IPS-20b (cell line): ENCODE measurements at regions not wholly inside any gene's neighbourhood (a gene's known extent, or its start where the extent isn't known, plus 50 kb on each side); places are given as distances from the start of the nearest gene placed in this dataset.

Source experiments
- H3K27ac ChIP-seq: one replicate; pipeline ENCODE4 v1.5.1; 2013; ENCODE audit warnings: low read length
- H3K27me3 ChIP-seq: 2 replicates; pipeline ENCODE4 v1.6.1; 2013; ENCODE audit warnings: mild to moderate bottlenecking, low read length, inconsistent platforms; ENCODE audit not compliant: insufficient read depth
- H3K36me3 ChIP-seq: 2 replicates; pipeline ENCODE4 v1.6.1; 2013; ENCODE audit warnings: low read depth, mild to moderate bottlenecking, inconsistent platforms, low read length, moderate library complexity; ENCODE audit not compliant: insufficient read depth
- H3K4me1 ChIP-seq: 2 replicates; pipeline ENCODE4 v1.6.1; 2013; ENCODE audit warnings: mild to moderate bottlenecking, control low read depth, inconsistent platforms, low read length, moderate library complexity; ENCODE audit not compliant: insufficient read depth
- H3K4me3 ChIP-seq: 2 replicates; pipeline ENCODE4 v1.5.1; 2013; ENCODE audit warnings: mild to moderate bottlenecking, low read length, inconsistent platforms
- H3K9ac ChIP-seq: 2 replicates; pipeline ENCODE4 v1.6.1; 2013; ENCODE audit warnings: low read depth, mild to moderate bottlenecking, inconsistent platforms, low read length, moderate library complexity
- H3K9me3 ChIP-seq: 2 replicates; pipeline ENCODE4 v1.6.1; 2013; ENCODE audit warnings: mild to moderate bottlenecking, low read depth, low read length, inconsistent platforms; ENCODE audit not compliant: insufficient read depth

DNA sequence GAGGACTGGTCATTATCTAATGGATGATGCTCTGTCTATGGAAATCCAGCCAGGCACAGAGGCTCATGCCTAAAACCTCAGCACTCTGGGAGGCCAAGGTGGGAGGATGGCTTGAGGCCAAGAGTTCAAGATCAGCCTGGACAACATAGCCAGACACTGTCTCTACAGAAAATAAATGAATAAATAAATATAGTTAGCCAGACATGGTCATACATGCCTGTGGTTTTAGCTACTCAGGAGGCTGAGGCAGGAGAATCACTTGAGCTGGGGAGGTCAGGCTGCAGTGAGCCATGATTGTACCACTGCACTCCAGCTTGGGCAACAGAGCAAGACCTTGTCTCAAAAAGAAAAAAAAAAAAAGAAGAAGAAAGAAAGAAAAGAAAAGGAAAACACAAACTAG is 234.7 kb downstream of the TSHZ3 start:
- H3K9ac ChIP-seq: no peak overlapping the region
- H3K9me3 ChIP-seq: no peaks in the 10 kb centered on the region
- H3K36me3 ChIP-seq: no peaks in the 10 kb centered on the region
- H3K4me1 ChIP-seq: no peaks in the 10 kb centered on the region
- no peak overlapping the region for H3K4me3 ChIP-seq
- H3K27ac ChIP-seq: no peak overlapping the region
- H3K27me3 ChIP-seq: no peaks in the 10 kb centered on the region

DNA sequence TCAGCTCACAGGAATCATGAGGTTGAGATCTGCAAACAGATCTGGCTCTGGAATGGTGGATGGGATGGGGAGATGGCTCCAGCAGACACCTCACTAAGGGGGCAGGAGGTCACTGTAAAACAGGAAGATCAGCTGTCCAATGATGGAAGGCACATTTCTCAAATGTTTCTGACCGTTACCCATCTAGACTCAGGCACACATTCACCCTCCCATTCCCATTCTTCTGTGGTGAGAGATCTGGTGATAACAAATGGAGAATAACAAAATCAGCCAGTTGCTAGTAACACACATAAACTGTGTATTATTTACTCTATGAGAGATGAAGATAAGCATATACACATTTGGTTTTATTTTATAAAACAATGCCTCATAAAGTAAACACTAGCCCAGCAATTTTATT is 235.9 kb downstream of the TSHZ3 start:
- Histone ChIP-seq H3K4me3 (no peak overlapping the region), H3K27ac (no peak overlapping the region), H3K36me3 (no peaks in the 10 kb centered on the region), H3K9ac (no peak overlapping the region), H3K4me1 (no peaks in the 10 kb centered on the region), H3K27me3 (no peaks in the 10 kb centered on the region), H3K9me3 (no peaks in the 10 kb centered on the region)

DNA sequence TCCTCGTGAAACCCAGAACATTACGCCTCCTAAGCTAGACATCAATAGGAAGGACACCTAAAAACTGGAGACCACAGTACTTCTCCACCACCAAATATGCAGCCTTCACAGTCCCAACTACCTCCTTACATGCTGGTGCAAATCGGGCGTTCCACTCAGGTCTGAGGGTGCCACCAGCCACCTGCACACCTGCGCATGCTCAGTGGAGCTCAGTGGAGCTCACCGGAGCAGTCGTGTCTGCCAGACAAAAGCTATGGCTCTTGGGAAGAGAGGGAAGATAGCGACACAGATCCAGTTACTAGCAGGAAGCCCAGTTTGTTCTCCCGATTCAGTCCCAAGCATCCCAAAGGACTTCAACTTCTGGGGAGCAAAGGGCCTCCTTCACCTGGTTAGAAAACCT is 237.1 kb downstream of the TSHZ3 start:
- Histone ChIP-seq H3K27ac (no peak overlapping the region), H3K9ac (no peak overlapping the region), H3K27me3 (no peaks in the 10 kb centered on the region), H3K36me3 (no peaks in the 10 kb centered on the region), H3K9me3 (no peaks in the 10 kb centered on the region), H3K4me3 (no peak overlapping the region), H3K4me1 (no peaks in the 10 kb centered on the region)

DNA sequence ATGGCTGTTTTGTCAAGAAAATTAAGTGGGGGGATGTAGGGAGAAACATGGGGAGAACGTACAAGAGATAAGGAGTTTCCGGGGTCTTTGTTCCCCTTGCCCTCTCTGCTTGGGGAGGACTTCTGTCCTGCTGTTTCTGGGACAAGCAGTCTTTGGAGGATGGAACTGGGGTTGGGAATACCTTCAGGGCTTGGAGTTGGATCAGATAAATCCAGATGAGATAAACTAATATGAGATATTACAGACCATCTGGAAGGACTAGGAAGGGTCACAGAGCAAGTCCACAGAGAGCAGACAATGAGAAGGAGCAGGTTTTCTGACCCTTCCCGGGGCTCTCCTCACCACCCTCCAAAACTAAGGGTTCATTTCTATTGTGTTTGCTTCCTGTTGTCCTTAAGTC is 237.5 kb downstream of the TSHZ3 start:
- Histone ChIP-seq H3K9me3 (no peaks in the 10 kb centered on the region), H3K4me3 (no peak overlapping the region), H3K36me3 (no peaks in the 10 kb centered on the region), H3K27me3 (no peaks in the 10 kb centered on the region), H3K27ac (no peak overlapping the region), H3K4me1 (no peaks in the 10 kb centered on the region), H3K9ac (no peak overlapping the region)

DNA sequence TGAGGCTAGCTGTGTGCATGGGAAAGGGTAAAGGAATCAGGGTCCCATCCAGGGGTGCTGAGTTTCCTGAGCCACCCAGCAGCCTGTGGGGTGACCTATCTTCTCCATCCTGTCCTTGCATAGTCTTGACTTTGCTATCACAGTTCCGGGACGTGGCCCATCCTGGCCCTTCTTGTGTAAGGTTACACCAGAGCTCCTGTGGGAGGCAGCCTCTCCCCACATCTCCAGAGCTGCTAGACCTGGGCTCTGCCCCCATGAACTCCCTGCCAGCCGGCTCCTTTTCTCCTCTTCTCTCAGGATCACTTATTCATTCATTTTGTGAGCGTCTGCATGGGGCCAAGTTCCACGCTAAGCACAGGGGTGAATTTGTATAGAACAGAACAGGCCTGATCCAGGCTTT is 238.9 kb downstream of the TSHZ3 start:
- Histone ChIP-seq H3K27me3 (no peaks in the 10 kb centered on the region), H3K4me3 (no peak overlapping the region), H3K27ac (no peak overlapping the region), H3K4me1 (peaks cover 6% of the 10 kb centered on the region; the same call in 1 of the 2 replicates), H3K9ac (no peak overlapping the region), H3K36me3 (no peaks in the 10 kb centered on the region), H3K9me3 (no peaks in the 10 kb centered on the region)

DNA sequence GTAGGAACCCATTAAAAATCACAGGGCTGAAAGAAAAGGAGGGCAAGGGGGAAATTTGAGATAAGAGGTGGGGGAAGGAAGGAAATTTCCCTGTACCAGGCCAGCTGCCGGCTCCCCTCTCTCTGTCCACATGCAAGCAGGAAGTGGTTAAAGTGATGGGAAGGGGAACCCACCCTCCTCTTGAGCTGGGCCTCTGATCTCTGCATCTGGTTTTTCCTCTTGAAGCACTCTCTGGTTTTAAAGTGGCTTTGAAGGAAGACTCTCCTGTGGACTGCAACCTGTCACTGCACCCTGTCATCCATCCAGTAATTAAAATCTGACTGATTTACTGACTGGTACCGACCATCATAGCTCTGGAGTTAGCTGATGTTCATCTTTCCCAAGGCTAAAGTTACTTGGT is 239.6 kb downstream of the TSHZ3 start:
- H3K27me3 ChIP-seq: no peaks in the 10 kb centered on the region

DNA sequence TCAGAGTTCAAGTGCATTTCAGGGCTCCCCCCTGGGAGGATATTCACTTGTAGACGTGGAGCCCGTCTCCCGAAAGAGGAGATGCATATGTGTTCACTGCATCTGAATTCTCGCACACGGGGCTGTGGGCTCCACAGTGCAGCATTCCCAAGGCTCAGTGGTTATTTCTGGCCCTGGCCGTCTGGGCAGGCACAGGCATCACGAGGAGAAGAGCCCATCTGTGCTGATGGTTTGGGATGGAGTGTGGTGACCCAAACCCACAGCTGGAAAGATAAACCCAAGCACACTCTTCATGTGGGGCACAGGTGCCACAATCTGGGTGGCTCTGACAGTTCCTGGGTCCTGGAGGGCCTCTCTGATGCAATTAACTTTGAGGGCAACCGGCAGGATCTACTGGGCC is 242.1 kb downstream of the TSHZ3 start:
- Histone ChIP-seq H3K27me3 (no peaks in the 10 kb centered on the region), H3K9ac (no peak overlapping the region), H3K27ac (no peak overlapping the region), H3K36me3 (no peaks in the 10 kb centered on the region), H3K9me3 (no peaks in the 10 kb centered on the region), H3K4me1 (peaks cover 13% of the 10 kb centered on the region), H3K4me3 (no peak overlapping the region)

More for the DNA sequence above, 239.6 kb downstream of the TSHZ3 start:
- Histone ChIP-seq H3K36me3 (no peaks in the 10 kb centered on the region), H3K27ac (no peak overlapping the region), H3K9ac (no peak overlapping the region), H3K4me3 (no peak overlapping the region), H3K4me1 (peaks cover 6% of the 10 kb centered on the region; the same call in 1 of the 2 replicates), H3K9me3 (no peaks in the 10 kb centered on the region)

DNA sequence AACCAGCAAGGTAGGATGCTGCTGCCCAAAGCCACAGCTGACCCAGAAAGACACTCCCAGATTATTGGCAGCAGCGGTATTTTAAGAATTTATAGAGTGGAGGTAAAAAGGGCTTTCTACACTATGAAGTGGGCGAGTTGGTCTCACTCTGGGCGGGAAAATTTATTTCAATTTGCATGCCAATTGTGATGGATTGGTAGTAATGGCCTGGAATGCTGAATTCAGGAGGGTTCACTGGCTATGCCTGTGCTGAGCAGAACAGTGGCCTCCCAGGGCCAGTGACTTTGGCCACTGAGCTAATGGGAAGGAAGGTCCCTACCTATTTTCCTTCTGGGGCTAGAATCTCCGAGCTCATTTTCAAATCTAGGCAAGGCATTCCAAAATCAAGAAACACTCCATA is 243.5 kb downstream of the TSHZ3 start:
- H3K27ac ChIP-seq: no peak overlapping the region
- H3K4me3 ChIP-seq: no peak overlapping the region
- peaks cover 22% of the 10 kb centered on the region for H3K4me1 ChIP-seq
- no peak overlapping the region for H3K9ac ChIP-seq
- no peaks in the 10 kb centered on the region for H3K36me3 ChIP-seq
- no peaks in the 10 kb centered on the region for H3K9me3 ChIP-seq
- no peaks in the 10 kb centered on the region for H3K27me3 ChIP-seq

DNA sequence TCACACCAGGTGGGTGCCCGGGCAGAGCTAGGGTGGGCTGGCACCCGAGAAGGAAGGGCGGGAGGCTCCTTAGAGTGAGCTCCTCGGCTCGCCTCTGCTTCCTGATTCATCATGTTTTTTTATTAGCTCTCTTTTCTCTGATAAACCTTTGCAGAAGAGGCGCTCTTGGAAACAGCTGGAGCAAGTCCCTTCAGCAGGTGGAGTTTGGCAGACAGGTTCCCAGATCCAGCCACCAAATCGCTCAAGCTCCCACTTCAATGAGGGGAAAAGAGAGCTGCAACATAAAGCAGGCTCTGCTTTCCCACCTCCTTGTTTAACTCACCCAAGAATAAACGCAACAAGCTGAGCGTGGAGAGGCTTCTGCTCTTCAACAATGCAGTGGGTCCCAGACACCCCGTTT is 244.8 kb downstream of the TSHZ3 start:
- H3K27me3 ChIP-seq: no peaks in the 10 kb centered on the region

DNA sequence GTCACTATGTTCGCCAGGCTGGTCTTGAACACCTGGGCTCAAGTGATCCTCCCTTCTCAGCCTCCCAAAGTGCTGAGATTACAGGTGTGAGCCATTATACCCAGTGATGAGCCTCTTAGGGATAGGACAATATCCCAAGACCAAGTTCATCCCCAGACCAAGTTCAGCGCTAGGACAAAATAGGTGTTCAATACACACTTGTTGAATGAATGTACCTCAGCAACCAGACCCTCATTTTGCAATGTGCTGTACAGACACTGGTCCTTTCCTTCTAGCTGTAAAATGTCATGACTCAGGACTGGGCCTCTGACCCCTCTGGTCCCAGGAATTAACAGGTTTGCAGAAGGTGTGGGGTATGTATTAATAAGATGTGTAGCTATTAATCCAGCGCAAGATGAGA is 246.0 kb downstream of the TSHZ3 start:
- Histone ChIP-seq H3K36me3 (no peaks in the 10 kb centered on the region), H3K4me3 (no peak overlapping the region), H3K27me3 (no peaks in the 10 kb centered on the region), H3K4me1 (peaks cover 22% of the 10 kb centered on the region), H3K9ac (no peak overlapping the region), H3K9me3 (no peaks in the 10 kb centered on the region), H3K27ac (no peak overlapping the region)

More for the DNA sequence above, 244.8 kb downstream of the TSHZ3 start:
- Histone ChIP-seq H3K36me3 (no peaks in the 10 kb centered on the region), H3K27ac (no peak overlapping the region), H3K9ac (no peak overlapping the region), H3K4me3 (no peak overlapping the region), H3K4me1 (peaks cover 22% of the 10 kb centered on the region), H3K9me3 (no peaks in the 10 kb centered on the region)

DNA sequence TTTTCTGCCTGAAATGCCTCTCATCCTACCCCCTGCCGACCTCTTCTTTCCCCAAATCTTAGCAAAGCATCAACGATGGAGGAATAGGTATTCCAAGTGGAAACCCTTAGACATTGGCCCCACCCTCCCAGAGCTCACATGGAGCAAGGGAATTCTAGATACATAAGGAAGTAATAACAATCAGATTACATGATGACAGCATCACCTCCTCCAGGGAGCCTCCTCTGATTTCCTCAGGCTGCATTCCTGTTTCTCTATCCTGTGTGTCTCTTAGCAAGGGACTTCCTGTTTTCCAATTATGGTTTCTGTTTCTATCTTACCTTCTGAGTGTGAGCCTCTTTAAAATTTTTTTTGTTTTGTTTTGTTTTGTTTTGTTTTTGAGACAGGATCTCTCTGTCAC is 246.6 kb downstream of the TSHZ3 start:
- no peaks in the 10 kb centered on the region for H3K9me3 ChIP-seq
- no peak overlapping the region for H3K4me3 ChIP-seq
- peaks cover 22% of the 10 kb centered on the region for H3K4me1 ChIP-seq
- no peaks in the 10 kb centered on the region for H3K27me3 ChIP-seq
- no peak overlapping the region for H3K9ac ChIP-seq
- H3K36me3 ChIP-seq: no peaks in the 10 kb centered on the region
- H3K27ac ChIP-seq: no peak overlapping the region

DNA sequence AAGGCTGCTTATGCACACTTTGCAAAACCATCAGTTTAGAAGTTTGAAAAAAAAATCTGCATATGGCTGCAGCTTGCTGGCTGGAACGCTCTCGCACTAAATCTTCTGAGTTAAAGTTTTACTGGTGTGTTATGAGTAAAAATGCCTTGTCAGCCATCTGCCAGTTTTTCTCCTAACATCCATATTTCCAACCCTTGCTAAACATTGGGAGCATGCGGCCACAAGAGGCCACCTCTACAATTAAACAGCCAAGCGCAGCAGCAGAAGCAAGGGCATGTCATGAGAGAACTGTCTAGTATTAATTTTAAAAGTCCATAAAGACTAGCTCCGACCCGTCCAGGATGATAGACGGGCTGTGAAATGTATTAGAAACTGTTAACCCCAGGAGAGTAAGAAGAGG is 248.3 kb downstream of the TSHZ3 start:
- H3K9me3 ChIP-seq: no peaks in the 10 kb centered on the region
- H3K4me1 ChIP-seq: peaks cover 18% of the 10 kb centered on the region
- no peak overlapping the region for H3K27ac ChIP-seq
- H3K9ac ChIP-seq: no peak overlapping the region
- H3K4me3 ChIP-seq: no peak overlapping the region
- H3K36me3 ChIP-seq: no peaks in the 10 kb centered on the region
- H3K27me3 ChIP-seq: no peaks in the 10 kb centered on the region

DNA sequence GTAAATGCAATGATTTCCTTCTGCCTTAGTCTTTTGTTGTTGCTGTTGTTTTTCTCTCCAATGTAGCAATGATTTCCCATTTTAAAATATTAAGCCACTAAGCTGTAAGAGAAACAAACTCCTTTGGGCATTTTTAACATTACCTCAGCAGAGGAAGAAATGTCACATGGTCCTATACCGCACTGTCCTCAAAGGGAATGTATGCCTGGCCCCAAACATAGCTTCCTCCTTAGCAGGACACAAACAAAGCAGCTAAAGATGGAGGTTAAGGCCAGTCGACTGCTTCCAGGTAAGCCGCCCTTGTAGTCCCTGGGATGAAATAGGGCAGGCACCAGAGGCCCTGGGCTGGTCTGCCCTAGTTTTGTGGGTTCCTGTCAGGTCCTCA is 249.0 kb downstream of the TSHZ3 start:
- Histone ChIP-seq H3K4me3 (no peak overlapping the region), H3K9me3 (no peaks in the 10 kb centered on the region), H3K27me3 (no peaks in the 10 kb centered on the region), H3K36me3 (no peaks in the 10 kb centered on the region), H3K4me1 (peaks cover 16% of the 10 kb centered on the region), H3K27ac (no peak overlapping the region), H3K9ac (no peak overlapping the region)
